ENCODE measurements at regions not wholly inside any gene's neighbourhood (a gene's known extent, or its start where the extent isn't known, plus 50 kb on each side); places are given as distances from the start of the nearest gene placed in this dataset.

DNA sequence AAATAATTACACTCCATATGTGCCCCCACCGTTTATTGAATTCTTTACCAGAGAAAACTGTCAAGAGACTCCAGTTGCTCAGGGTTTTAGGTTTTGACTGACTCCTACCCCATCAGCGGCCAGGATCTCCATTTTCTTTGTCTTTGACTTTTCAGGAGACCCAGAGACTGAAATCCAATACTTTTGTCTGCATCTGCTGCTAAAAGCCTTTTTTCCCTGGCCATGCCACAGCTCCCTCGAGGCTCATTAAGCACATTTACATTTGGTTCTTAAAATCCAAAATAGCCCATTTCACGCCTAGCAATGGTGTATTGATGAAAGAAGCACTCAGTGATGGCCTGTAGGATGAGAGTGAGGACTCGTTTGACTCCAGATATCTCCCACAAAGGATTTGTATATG is 332.6 kb upstream of the ACVR2A start:
- H2AFZ ChIP-seq (ENCODE audit: low read depth, low read length, poor library complexity, severe bottlenecking) = no peak overlapping the region
- CTCF ChIA-PET = no interaction called here
- H3K9ac ChIP-seq (ENCODE audit: low read length) = no peak overlapping the region
- H3K27me3 ChIP-seq (ENCODE audit: insufficient read depth, low read length) = no peaks in the 10 kb centered on the region
- RAD21 ChIA-PET (ENCODE audit: low non-redundant PET in 1 of 2, low total read pairs in 2 of 2, uncharacterized antibody in 2 of 2, unreplicated experiment in 2 of 2) = no interaction called here
- no peaks in the 10 kb centered on the region for H4K20me1 ChIP-seq (ENCODE audit: insufficient read depth)
- no peak overlapping the region for H3K4me3 ChIP-seq (replicated peaks in 1 of 2; ENCODE audit: low read depth in 1 of 2, low read length in 2 of 2)
- POLR2A ChIA-PET = no interaction called here
- no peak overlapping the region for H3K27ac ChIP-seq (ENCODE audit: low read depth, low read length)
- H3K4me2 ChIP-seq (ENCODE audit: low read length) = no peak overlapping the region
- H3K36me3 ChIP-seq (ENCODE audit: control insufficient read depth in 1 of 2, insufficient read depth in 2 of 2, low read length in 2 of 2) = no peaks in the 10 kb centered on the region
- no peaks in the 10 kb centered on the region for H3K79me2 ChIP-seq (ENCODE audit: insufficient read depth, low read length)
- H3K9me3 ChIP-seq (ENCODE audit: control insufficient read depth in 1 of 2, insufficient read depth in 1 of 2, low read depth in 1 of 2, low read length in 2 of 2) = no peaks in the 10 kb centered on the region
- no TSS peak for BruUV-seq (replicated peaks)
- no peaks in the 10 kb centered on the region for H3K4me1 ChIP-seq (ENCODE audit: control insufficient read depth in 1 of 2, insufficient read depth in 2 of 2, low read length in 2 of 2)
- ATAC-seq (no peak), DNase-seq (ENCODE audit: low read depth, low spot score) (no peak)
- no peaks in the 10 kb centered on the region for H3K9me2 ChIP-seq (ENCODE audit: insufficient read depth)
- TF ChIP-seq, protein P1, sequence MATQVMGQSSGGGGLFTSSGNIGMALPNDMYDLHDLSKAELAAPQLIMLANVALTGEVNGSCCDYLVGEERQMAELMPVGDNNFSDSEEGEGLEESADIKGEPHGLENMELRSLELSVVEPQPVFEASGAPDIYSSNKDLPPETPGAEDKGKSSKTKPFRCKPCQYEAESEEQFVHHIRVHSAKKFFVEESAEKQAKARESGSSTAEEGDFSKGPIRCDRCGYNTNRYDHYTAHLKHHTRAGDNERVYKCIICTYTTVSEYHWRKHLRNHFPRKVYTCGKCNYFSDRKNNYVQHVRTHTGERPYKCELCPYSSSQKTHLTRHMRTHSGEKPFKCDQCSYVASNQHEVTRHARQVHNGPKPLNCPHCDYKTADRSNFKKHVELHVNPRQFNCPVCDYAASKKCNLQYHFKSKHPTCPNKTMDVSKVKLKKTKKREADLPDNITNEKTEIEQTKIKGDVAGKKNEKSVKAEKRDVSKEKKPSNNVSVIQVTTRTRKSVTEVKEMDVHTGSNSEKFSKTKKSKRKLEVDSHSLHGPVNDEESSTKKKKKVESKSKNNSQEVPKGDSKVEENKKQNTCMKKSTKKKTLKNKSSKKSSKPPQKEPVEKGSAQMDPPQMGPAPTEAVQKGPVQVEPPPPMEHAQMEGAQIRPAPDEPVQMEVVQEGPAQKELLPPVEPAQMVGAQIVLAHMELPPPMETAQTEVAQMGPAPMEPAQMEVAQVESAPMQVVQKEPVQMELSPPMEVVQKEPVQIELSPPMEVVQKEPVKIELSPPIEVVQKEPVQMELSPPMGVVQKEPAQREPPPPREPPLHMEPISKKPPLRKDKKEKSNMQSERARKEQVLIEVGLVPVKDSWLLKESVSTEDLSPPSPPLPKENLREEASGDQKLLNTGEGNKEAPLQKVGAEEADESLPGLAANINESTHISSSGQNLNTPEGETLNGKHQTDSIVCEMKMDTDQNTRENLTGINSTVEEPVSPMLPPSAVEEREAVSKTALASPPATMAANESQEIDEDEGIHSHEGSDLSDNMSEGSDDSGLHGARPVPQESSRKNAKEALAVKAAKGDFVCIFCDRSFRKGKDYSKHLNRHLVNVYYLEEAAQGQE (IDR thresholded peaks at IDR 0.05; ENCODE audit: low read depth) = no peak
- TF ChIP-seq ATF3 (IDR thresholded peaks at IDR 0.05) = no peak
- TF ChIP-seq CBX3 (IDR thresholded peaks at IDR 0.05; ENCODE audit: low read depth) = no peak
- no peak for TF ChIP-seq ZNF274 (IDR thresholded peaks at IDR 0.05; ENCODE audit: low read depth, low read length)
- TF ChIP-seq RAD21 (IDR thresholded peaks at IDR 0.05; ENCODE audit: low read depth) = no peak
- no peak for TF ChIP-seq EGR1 (IDR thresholded peaks at IDR 0.05; ENCODE audit: low read depth)
- no peak for TF ChIP-seq FOSL1 (IDR thresholded peaks at IDR 0.05; ENCODE audit: low read depth)
- no peak for TF ChIP-seq SIN3A (IDR thresholded peaks at IDR 0.05; ENCODE audit: low read depth)
- TF ChIP-seq SRF (IDR thresholded peaks at IDR 0.05; ENCODE audit: low read depth) = no peak
- no peak for TF ChIP-seq ELF1 (IDR thresholded peaks at IDR 0.05; ENCODE audit: borderline replicate concordance, low read depth)
- TF ChIP-seq TCF7L2 (IDR thresholded peaks at IDR 0.05; ENCODE audit: borderline replicate concordance, extremely low read depth, insufficient read depth, insufficient read length) = no peak
- no peak for TF ChIP-seq CTCF (IDR thresholded peaks at IDR 0.05 in 2 of 3, conservative IDR thresholded peaks at IDR 0.05 in 1 of 3; ENCODE audit: borderline replicate concordance in 1 of 3, insufficient read depth in 1 of 3, low read depth in 2 of 3, low read length in 2 of 3)
- TF ChIP-seq CEBPB (IDR thresholded peaks at IDR 0.05; ENCODE audit: low read depth) = no peak
- TF ChIP-seq POLR2AphosphoS5 (IDR thresholded peaks at IDR 0.05; ENCODE audit: low read depth, low read length) = no peak
- TF ChIP-seq EZH2 (IDR thresholded peaks at IDR 0.05) = no peak
- TF ChIP-seq POLR2A (IDR thresholded peaks at IDR 0.05; ENCODE audit: borderline replicate concordance, extremely low read depth, insufficient read depth, insufficient read length) = no peak
- no peak for TF ChIP-seq JUND (IDR thresholded peaks at IDR 0.05)
- TF ChIP-seq ZFX (IDR thresholded peaks at IDR 0.05) = no peak
- no peak for TF ChIP-seq YY1 (IDR thresholded peaks at IDR 0.05; ENCODE audit: extremely low read depth, insufficient replicate concordance, low read depth, low read length)
- intact Hi-C loops (cut with micrococcal nuclease) = no loop called here
